ENCODE measurements at regions not wholly inside any gene's neighbourhood (a gene's known extent, or its start where the extent isn't known, plus 50 kb on each side); places are given as distances from the start of the nearest gene placed in this dataset.

DNA sequence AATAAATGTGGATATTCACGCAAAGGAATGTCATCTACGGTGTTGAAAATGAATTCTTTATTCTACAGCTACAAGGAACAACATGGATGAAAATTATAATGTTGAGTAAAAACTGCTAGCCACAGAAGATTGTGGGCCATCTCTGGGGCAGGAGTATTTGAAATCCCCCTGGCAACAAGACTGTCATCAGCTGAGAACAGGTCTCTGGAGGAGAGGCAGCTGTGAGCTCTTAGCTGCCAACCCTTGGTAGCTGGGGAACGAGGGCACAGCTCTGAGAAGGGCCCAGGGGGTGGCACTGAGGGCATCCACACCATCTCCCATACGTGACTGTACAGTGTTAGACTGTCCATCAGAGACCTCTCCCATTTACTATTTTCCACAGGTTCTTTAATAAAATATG, 340.1 kb upstream of the MGMT start:
- TF ChIP-seq, protein P1, sequence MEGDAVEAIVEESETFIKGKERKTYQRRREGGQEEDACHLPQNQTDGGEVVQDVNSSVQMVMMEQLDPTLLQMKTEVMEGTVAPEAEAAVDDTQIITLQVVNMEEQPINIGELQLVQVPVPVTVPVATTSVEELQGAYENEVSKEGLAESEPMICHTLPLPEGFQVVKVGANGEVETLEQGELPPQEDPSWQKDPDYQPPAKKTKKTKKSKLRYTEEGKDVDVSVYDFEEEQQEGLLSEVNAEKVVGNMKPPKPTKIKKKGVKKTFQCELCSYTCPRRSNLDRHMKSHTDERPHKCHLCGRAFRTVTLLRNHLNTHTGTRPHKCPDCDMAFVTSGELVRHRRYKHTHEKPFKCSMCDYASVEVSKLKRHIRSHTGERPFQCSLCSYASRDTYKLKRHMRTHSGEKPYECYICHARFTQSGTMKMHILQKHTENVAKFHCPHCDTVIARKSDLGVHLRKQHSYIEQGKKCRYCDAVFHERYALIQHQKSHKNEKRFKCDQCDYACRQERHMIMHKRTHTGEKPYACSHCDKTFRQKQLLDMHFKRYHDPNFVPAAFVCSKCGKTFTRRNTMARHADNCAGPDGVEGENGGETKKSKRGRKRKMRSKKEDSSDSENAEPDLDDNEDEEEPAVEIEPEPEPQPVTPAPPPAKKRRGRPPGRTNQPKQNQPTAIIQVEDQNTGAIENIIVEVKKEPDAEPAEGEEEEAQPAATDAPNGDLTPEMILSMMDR (IDR thresholded peaks at IDR 0.05; ENCODE audit: extremely low read depth, missing control alignments), result no peak
- no peak for DNase-seq (ENCODE audit: low spot score)

DNA sequence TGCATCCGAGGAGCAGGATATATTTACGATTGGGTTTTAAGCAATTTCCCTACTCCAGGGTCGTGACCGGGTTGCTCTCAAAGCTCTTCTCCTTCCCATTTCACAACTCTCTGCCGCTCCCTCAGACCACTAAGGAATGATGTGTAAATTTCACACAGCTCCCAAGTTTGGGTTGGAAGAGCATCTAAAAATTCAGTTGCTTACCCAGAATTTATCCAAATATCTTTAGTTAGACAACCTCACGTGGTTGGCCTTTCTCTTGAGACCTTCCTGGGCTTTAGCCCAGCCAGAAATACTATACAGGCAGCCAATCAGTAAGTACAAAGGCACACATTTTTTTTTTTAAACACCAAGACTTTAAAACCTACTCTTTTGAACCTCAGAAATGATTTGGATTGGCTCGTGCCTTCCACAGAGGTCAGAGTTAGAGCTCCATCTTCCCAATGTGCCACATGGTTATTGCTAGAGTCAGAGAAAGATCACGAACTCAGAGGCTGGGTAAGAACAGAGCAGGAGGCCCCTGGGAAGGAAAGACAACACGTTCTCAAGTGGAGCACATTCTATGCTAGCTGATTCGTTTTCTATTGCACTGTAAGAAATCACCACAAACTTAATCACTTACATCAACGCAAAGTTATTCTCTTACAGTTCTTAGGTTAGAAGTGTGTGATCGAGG, 335.4 kb upstream of the MGMT start:
- TF ChIP-seq, protein P1 (IDR thresholded peaks at IDR 0.05; ENCODE audit: extremely low read depth, missing control alignments), result no peak

DNA sequence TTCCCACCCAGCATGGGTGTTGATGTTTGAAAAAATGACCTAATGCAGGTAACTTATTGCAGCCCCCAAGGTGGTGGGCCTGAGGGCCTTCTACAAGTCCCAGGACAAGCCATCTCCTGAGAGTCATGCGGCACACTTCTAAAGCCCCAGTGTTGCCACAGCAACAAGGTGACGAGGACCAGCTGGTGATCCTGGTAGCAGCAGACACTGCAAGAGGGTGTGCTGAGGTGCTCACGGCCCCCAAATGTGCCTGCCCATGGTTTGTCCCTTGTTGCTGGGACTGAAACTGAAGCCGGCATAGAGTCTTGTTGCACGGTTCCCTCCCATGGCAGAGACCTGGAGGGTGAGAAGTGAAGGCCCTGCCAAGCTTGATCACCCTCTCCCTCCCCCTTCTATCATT, 333.2 kb upstream of the MGMT start:
- TF ChIP-seq, protein P1 (IDR thresholded peaks at IDR 0.05; ENCODE audit: extremely low read depth, missing control alignments), result no peak
- no peak for DNase-seq (ENCODE audit: low spot score)

More for the DNA sequence above, 335.4 kb upstream of the MGMT start:
- DNase-seq (ENCODE audit: low spot score), result no peak

DNA sequence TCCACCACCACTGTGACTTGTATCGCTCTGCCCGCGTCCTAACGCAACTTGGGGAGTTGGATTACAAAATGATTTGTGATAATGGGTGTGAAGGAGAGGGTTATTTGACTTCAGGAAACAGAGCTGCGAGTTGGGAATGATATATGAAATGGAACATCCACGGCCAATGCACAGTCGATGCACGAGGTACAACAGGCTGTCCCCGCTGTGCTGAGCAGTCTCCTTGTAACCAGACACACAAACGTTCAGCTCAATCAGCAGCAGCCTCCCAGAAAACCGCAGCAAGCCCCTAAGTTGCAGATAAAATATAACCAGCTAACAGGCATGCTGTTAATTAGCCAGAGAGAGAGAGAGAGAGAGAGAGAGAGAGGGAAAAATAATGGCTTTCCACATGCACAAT, 332.7 kb upstream of the MGMT start:
- TF ChIP-seq, protein P1 (IDR thresholded peaks at IDR 0.05; ENCODE audit: extremely low read depth, missing control alignments), result no peak
- no peak for DNase-seq (ENCODE audit: low spot score)

DNA sequence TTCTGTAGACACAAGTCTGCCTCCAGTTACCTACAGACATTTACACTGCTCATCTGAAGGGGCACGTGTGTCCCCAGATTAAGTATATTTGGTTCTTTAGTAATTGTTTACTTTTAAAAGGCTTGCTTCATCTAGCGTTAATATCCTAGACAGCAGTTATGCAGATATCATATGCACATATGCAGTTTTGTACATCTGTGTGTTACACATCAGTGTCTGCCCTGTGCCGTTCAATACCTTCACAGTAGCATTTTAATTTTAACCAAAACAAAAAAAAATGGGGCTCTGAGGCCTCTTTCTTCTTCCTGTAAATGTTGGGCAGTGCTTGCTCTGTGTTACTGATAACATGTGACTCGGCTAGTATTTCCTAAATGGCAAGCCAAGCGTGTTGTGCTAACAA, 331.4 kb upstream of the MGMT start:
- TF ChIP-seq, protein P1 (IDR thresholded peaks at IDR 0.05; ENCODE audit: extremely low read depth, missing control alignments), result no peak

DNA sequence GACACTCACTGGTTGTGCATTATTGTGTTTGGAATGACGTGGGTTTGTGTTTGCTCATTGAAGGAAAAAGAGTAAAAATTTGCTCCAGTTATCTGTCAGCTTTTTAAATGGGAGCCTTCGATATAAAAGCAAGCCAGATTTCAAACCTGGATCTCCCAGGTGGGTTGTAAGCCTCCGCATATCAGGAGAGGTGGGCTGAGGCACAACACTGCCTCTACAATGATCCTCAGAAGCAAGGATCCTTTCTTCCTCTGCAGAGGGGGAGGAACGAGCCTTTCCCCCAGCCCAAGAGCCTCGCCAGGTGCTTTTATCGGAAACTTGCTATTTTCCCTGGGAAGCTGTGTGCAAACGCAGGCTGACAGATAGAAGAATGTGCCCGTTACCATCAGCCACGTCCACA, 331.0 kb upstream of the MGMT start:
- TF ChIP-seq, protein P1 (IDR thresholded peaks at IDR 0.05; ENCODE audit: extremely low read depth, missing control alignments), result no peak

More for the DNA sequence above, 331.4 kb upstream of the MGMT start:
- DNase-seq (ENCODE audit: low spot score), result no peak

DNA sequence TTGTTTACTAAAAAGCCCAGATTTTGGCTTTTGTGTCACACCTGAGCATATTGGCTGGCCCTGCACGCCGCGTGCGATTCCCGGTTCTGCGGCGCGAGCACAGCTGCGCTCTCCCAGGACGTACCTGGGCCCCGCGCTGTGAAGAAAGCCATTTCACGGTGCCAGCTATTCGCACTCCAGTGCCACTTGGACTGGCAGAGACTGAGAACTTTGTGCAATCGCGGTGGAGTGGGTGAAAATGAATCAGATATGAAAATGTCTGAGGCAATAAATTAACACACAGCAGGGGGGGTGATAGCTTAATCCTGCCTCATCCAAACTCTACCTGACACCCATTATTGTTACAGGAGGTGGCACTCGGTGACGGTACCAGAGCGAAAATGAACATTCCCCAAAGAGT, 330.1 kb upstream of the MGMT start:
- TF ChIP-seq, protein P1 (IDR thresholded peaks at IDR 0.05; ENCODE audit: extremely low read depth, missing control alignments), result no peak
- DNase-seq (ENCODE audit: low spot score), result no peak

More for the DNA sequence above, 331.0 kb upstream of the MGMT start:
- DNase-seq (ENCODE audit: low spot score), result no peak
